ENCODE measurements at regions not wholly inside any gene's neighbourhood (a gene's known extent, or its start where the extent isn't known, plus 50 kb on each side); places are given as distances from the start of the nearest gene placed in this dataset.

- intact Hi-C loops (cut with micrococcal nuclease): loop anchor here (1.0 kb wide), 3 partner anchors 15 to 60 kb away; no protein-coding TSS in a partner anchor
- H3K27ac Mint-ChIP-seq: peak overlapping the region; percentile 42
- peak; percentile 90 for DNase-seq
- no peak overlapping the region for H3K4me3 Mint-ChIP-seq
- no peaks in the 10 kb centered on the region for H3K27me3 Mint-ChIP-seq
- ChIA-PET CTCF (interaction anchor here (0.7 to 1.6 kb wide), 7 partner anchors 18 to 339 kb away, joined by 3 to 6 read pairs (median 3); partner anchors contain the start of genes MRPS6 and SLC5A3), POLR2A (interaction anchor here (0.8 to 1.7 kb wide), 7 partner anchors 10 to 77 kb away, joined by 4 to 26 read pairs (median 4); partner anchors contain the start of genes MRPS6 and SLC5A3)
- peaks cover 26% of the 10 kb centered on the region for H3K9me3 Mint-ChIP-seq
- peaks cover 19% of the 10 kb centered on the region for H3K4me1 Mint-ChIP-seq (ENCODE audit: low read depth)
- peaks cover 11% of the 10 kb centered on the region for H3K36me3 Mint-ChIP-seq
These were observed 64.8 kb upstream of the MRPS6 start for GRCh38 chr21:34008618-34009017.

GRCh38 chr21:34006611-34007168, 66.7 kb upstream of the MRPS6 start:
- CTCF ChIA-PET: interaction anchor here (1.8 kb wide), 1 partner anchor 82 kb away, joined by 4 read pairs; no protein-coding TSS in a partner anchor

GRCh38 chr21:34004974-34005373, 68.4 kb upstream of the MRPS6 start:
- intact Hi-C loops (cut with micrococcal nuclease): no loop called here
- peaks cover 19% of the 10 kb centered on the region for H3K4me1 Mint-ChIP-seq (ENCODE audit: low read depth)
- CTCF ChIA-PET: no interaction called here
- H3K9me3 Mint-ChIP-seq: peaks cover 6% of the 10 kb centered on the region
- H3K27ac Mint-ChIP-seq: no peak overlapping the region
- POLR2A ChIA-PET: no interaction called here
- no peak for DNase-seq
- H3K36me3 Mint-ChIP-seq: peaks cover 4% of the 10 kb centered on the region
- H3K27me3 Mint-ChIP-seq: no peaks in the 10 kb centered on the region
- no peak overlapping the region for H3K4me3 Mint-ChIP-seq

More at GRCh38 chr21:34006611-34007168, 66.7 kb upstream of the MRPS6 start:
- Mint-ChIP-seq H3K27ac (no peak overlapping the region), H3K9me3 (peaks cover 14% of the 10 kb centered on the region), H3K36me3 (peaks cover 10% of the 10 kb centered on the region), H3K4me1 (ENCODE audit: low read depth) (peaks cover 19% of the 10 kb centered on the region), H3K4me3 (no peak overlapping the region), H3K27me3 (no peaks in the 10 kb centered on the region)
- POLR2A ChIA-PET: no interaction called here
- no peak for DNase-seq
- intact Hi-C loops (cut with micrococcal nuclease): no loop called here

- DNase-seq: no peak
- Mint-ChIP-seq H3K4me1 (ENCODE audit: low read depth) (peaks cover 19% of the 10 kb centered on the region), H3K36me3 (peaks cover 4% of the 10 kb centered on the region), H3K27ac (no peak overlapping the region), H3K9me3 (peaks cover 6% of the 10 kb centered on the region), H3K27me3 (no peaks in the 10 kb centered on the region), H3K4me3 (no peak overlapping the region)
- POLR2A ChIA-PET: no interaction called here
- CTCF ChIA-PET: no interaction called here
- intact Hi-C loops (cut with micrococcal nuclease): no loop called here
These were observed 69.1 kb upstream of the MRPS6 start for GRCh38 chr21:34004013-34004938.

- Mint-ChIP-seq H3K27ac (no peak overlapping the region), H3K36me3 (peaks cover under 1% of the 10 kb centered on the region), H3K4me3 (no peak overlapping the region), H3K9me3 (peaks cover 3% of the 10 kb centered on the region), H3K27me3 (no peaks in the 10 kb centered on the region), H3K4me1 (ENCODE audit: low read depth) (peaks cover 19% of the 10 kb centered on the region)
- CTCF ChIA-PET: no interaction called here
- intact Hi-C loops (cut with micrococcal nuclease): no loop called here
- no peak for DNase-seq
- POLR2A ChIA-PET: no interaction called here
These were observed 70.0 kb upstream of the MRPS6 start for GRCh38 chr21:34003428-34003827.

- Mint-ChIP-seq H3K9me3 (peaks cover 4% of the 10 kb centered on the region), H3K4me1 (ENCODE audit: low read depth) (peaks cover 23% of the 10 kb centered on the region), H3K27me3 (no peaks in the 10 kb centered on the region), H3K27ac (no peak overlapping the region), H3K36me3 (peaks cover 4% of the 10 kb centered on the region), H3K4me3 (no peak overlapping the region)
- ChIA-PET POLR2A (no interaction called here), CTCF (interaction anchor here (0.6 kb wide), 1 partner anchor 12 kb away, joined by 3 read pairs; no protein-coding TSS in a partner anchor)
- intact Hi-C loops (cut with micrococcal nuclease): no loop called here
- DNase-seq: no peak
These were observed 73.0 kb upstream of the MRPS6 start for GRCh38 chr21:34000375-34000774.

GRCh38 chr21:33998809-33999208, 74.6 kb upstream of the MRPS6 start:
- Mint-ChIP-seq H3K9me3 (peaks cover 4% of the 10 kb centered on the region), H3K36me3 (peaks cover 4% of the 10 kb centered on the region), H3K4me3 (no peak overlapping the region), H3K4me1 (ENCODE audit: low read depth) (peaks cover 23% of the 10 kb centered on the region), H3K27ac (peak overlapping the region; percentile 32), H3K27me3 (no peaks in the 10 kb centered on the region)
- DNase-seq: no peak
- POLR2A ChIA-PET: interaction anchor here (0.7 kb wide), 1 partner anchor 10 kb away, joined by 4 read pairs; no protein-coding TSS in a partner anchor
- intact Hi-C loops (cut with micrococcal nuclease): no loop called here
- CTCF ChIA-PET: interaction anchor here (1.7 kb wide), 1 partner anchor 75 kb away, joined by 3 read pairs; no protein-coding TSS in a partner anchor

- Mint-ChIP-seq H3K27me3 (no peaks in the 10 kb centered on the region), H3K27ac (no peak overlapping the region), H3K4me1 (ENCODE audit: low read depth) (peaks cover 23% of the 10 kb centered on the region), H3K4me3 (no peak overlapping the region), H3K9me3 (peaks cover 7% of the 10 kb centered on the region), H3K36me3 (peaks cover 4% of the 10 kb centered on the region)
- CTCF ChIA-PET: interaction anchor here (1.7 kb wide), 1 partner anchor 74 kb away, joined by 3 read pairs; no protein-coding TSS in a partner anchor
- no peak for DNase-seq
- intact Hi-C loops (cut with micrococcal nuclease): no loop called here
- POLR2A ChIA-PET: interaction anchor here (0.7 kb wide), 1 partner anchor 10 kb away, joined by 4 read pairs; no protein-coding TSS in a partner anchor
These were observed 75.0 kb upstream of the MRPS6 start for GRCh38 chr21:33998402-33998801.

- peaks cover 4% of the 10 kb centered on the region for H3K36me3 Mint-ChIP-seq
- H3K4me3 Mint-ChIP-seq: no peak overlapping the region
- intact Hi-C loops (cut with micrococcal nuclease): no loop called here
- H3K27me3 Mint-ChIP-seq: no peaks in the 10 kb centered on the region
- CTCF ChIA-PET: no interaction called here
- peaks cover 23% of the 10 kb centered on the region for H3K4me1 Mint-ChIP-seq (ENCODE audit: low read depth)
- peaks cover 12% of the 10 kb centered on the region for H3K9me3 Mint-ChIP-seq
- H3K27ac Mint-ChIP-seq: no peak overlapping the region
- POLR2A ChIA-PET: interaction anchor here (0.7 kb wide), 1 partner anchor 891 kb away, joined by 3 read pairs; no protein-coding TSS in a partner anchor
- DNase-seq: no peak
These were observed 75.9 kb upstream of the MRPS6 start for GRCh38 chr21:33997436-33997835.

- intact Hi-C loops (cut with micrococcal nuclease): no loop called here
- CTCF ChIA-PET: no interaction called here
These were observed 78.8 kb upstream of the ATP5PO start for GRCh38 chr21:33994373-33994772.

GRCh38 chr21:33993286-33994231, 78.0 kb upstream of the ATP5PO start:
- H3K4me1 Mint-ChIP-seq (ENCODE audit: low read depth): peaks cover 12% of the 10 kb centered on the region
- no peak for DNase-seq
- intact Hi-C loops (cut with micrococcal nuclease): no loop called here
- no peaks in the 10 kb centered on the region for H3K27me3 Mint-ChIP-seq
- peaks cover 4% of the 10 kb centered on the region for H3K36me3 Mint-ChIP-seq
- no peak overlapping the region for H3K4me3 Mint-ChIP-seq
- H3K9me3 Mint-ChIP-seq: peaks cover 19% of the 10 kb centered on the region
- H3K27ac Mint-ChIP-seq: no peak overlapping the region
- CTCF ChIA-PET: no interaction called here
- POLR2A ChIA-PET: no interaction called here

More at GRCh38 chr21:33994373-33994772, 78.8 kb upstream of the ATP5PO start:
- POLR2A ChIA-PET: no interaction called here
- Mint-ChIP-seq H3K9me3 (peaks cover 19% of the 10 kb centered on the region), H3K27ac (no peak overlapping the region), H3K4me1 (ENCODE audit: low read depth) (peaks cover 19% of the 10 kb centered on the region), H3K4me3 (no peak overlapping the region), H3K27me3 (no peaks in the 10 kb centered on the region), H3K36me3 (peaks cover 4% of the 10 kb centered on the region)
- no peak for DNase-seq
